HCT116 (cell line): ENCODE measurements at regions not wholly inside any gene's neighbourhood (a gene's known extent, or its start where the extent isn't known, plus 50 kb on each side); places are given as distances from the start of the nearest gene placed in this dataset.

ENCODE experiments used
- ATAC-seq: fragments of 200-7000 bp; cut with Tn5 transposase; 2 replicates; pipeline ENCODE4 v1.9.1; 2020; ENCODE audit warnings: mild to moderate bottlenecking, moderate library complexity
- BruUV-seq: library from RNA; stranded (reverse); fragments of 400-500 nt; replicated peaks from 2 replicates; lab custom pipeline; 2021; lab: Mats Ljungman, UMichigan
- CTCF ChIA-PET: fragments of 300-600 bp; sonication (Branson Sonifier 250); formaldehyde crosslinking; loops from one replicate; lab custom pipeline; 2021; ENCODE audit warnings: antibody characterized with exemption; lab: Charles Lee
- POLR2A ChIA-PET: fragments of 300-600, 350-600 bp; sonication (Branson Sonifier 250); formaldehyde crosslinking; loops from one replicate; lab custom pipeline; 2021; ENCODE audit warnings: antibody characterized with exemption; lab: Charles Lee
- RAD21 ChIA-PET, 2 experiments: fragments of 300-600 bp; sonication (Branson Sonifier 250); formaldehyde crosslinking; loops; one replicate each; lab custom pipeline; 2023; ENCODE audit warnings: low total read pairs in 2 of 2; ENCODE audit not compliant: uncharacterized antibody in 2 of 2, unreplicated experiment in 2 of 2, low non-redundant PET in 1 of 2; lab: Charles Lee
- DNase-seq: peaks from one replicate; pipeline ENCODE4 v3.0.0-alpha.2; 2010; ENCODE audit warnings: low read depth, low spot score
- H2AFZ ChIP-seq: fragments of 200-600 bp; shearing (Covaris generic), sonication (generic); 2 replicates; pipeline ENCODE4 v1.6.1; 2017; ENCODE audit warnings: low read depth, mixed run types, mixed read lengths, antibody characterized with exemption, low read length; ENCODE audit not compliant: poor library complexity, severe bottlenecking
- H3K27ac ChIP-seq: 2 replicates; pipeline ENCODE4 v1.5.1; 2012; ENCODE audit warnings: low read depth, low read length
- H3K27me3 ChIP-seq: fragments of 200-600 bp; sonication (generic); 2 replicates; pipeline ENCODE4 v1.6.1; 2016; ENCODE audit warnings: mixed run types, low read length, mixed read lengths; ENCODE audit not compliant: insufficient read depth
- H3K36me3 ChIP-seq, 2 experiments: fragments of 200-500 bp in 1 of 2; fragments of 200-600 bp in 1 of 2; sonication (Bioruptor generic) in 1 of 2; sonication (generic) in 1 of 2; 2 replicates each; pipeline versions ENCODE4 v1.5.1 to v1.6.1; 2014 to 2016; ENCODE audit warnings: low read length in 2 of 2, inconsistent platforms in 1 of 2, mixed read lengths in 1 of 2, mixed run types in 1 of 2; ENCODE audit not compliant: insufficient read depth in 2 of 2, control insufficient read depth in 1 of 2
- H3K4me1 ChIP-seq, 2 experiments: fragments of 200-600 bp in 1 of 2; sonication (generic) in 1 of 2; 2 replicates each; pipeline versions ENCODE4 v1.5.1 to v1.6.1; 2012 to 2017; ENCODE audit warnings: low read length in 2 of 2, inconsistent platforms in 1 of 2, mild to moderate bottlenecking in 1 of 2, mixed read lengths in 1 of 2, mixed run types in 1 of 2, moderate library complexity in 1 of 2; ENCODE audit not compliant: insufficient read depth in 2 of 2, control insufficient read depth in 1 of 2
- H3K4me2 ChIP-seq: fragments of 200-600 bp; sonication (generic); 2 replicates; pipeline ENCODE4 v1.6.1; 2017; ENCODE audit warnings: mixed run types, low read length, mixed read lengths
- H3K4me3 ChIP-seq, 2 experiments: fragments of 200-600 bp in 1 of 2; sonication (generic) in 1 of 2; replicated peaks in 1 of 2; 2 replicates each; pipeline ENCODE4 v1.5.1; 2011 to 2016; ENCODE audit warnings: low read length in 2 of 2, control low read depth in 1 of 2, low read depth in 1 of 2, mild to moderate bottlenecking in 1 of 2, mixed read lengths in 1 of 2, mixed run types in 1 of 2
- H3K79me2 ChIP-seq: fragments of 200-600 bp; sonication (generic); 2 replicates; pipeline ENCODE4 v1.6.1; 2017; ENCODE audit warnings: mild to moderate bottlenecking, mixed run types, low read length, moderate library complexity, mixed read lengths; ENCODE audit not compliant: insufficient read depth
- H3K9ac ChIP-seq: fragments of 200-600 bp; sonication (generic); 2 replicates; pipeline ENCODE4 v1.6.1; 2016; ENCODE audit warnings: low read length, mixed read lengths
- H3K9me2 ChIP-seq: fragments of 200-600 bp; sonication (generic), shearing (Covaris generic); 2 replicates; pipeline ENCODE4 v1.6.1; 2017; ENCODE audit warnings: mixed run types, mild to moderate bottlenecking, moderate library complexity; ENCODE audit not compliant: insufficient read depth
- H3K9me3 ChIP-seq, 2 experiments: fragments of 200-500 bp in 1 of 2; fragments of 200-600 bp in 1 of 2; sonication (Bioruptor generic) in 1 of 2; sonication (generic) in 1 of 2; 2 replicates each; pipeline ENCODE4 v1.6.1; 2014 to 2017; ENCODE audit warnings: low read length in 2 of 2, mixed read lengths in 2 of 2, inconsistent platforms in 1 of 2, low read depth in 1 of 2, mild to moderate bottlenecking in 1 of 2, mixed run types in 1 of 2, moderate library complexity in 1 of 2; ENCODE audit not compliant: control insufficient read depth in 1 of 2, insufficient read depth in 1 of 2
- H4K20me1 ChIP-seq: fragments of 200-600 bp; sonication (generic), shearing (Covaris generic); 2 replicates; pipeline ENCODE4 v1.6.1; 2017; ENCODE audit warnings: mixed run types, mild to moderate bottlenecking, moderate library complexity; ENCODE audit not compliant: insufficient read depth
- CBX3 ChIP-seq: IDR thresholded peaks from 2 replicates; pipeline ENCODE4 v1.6.1; 2012; ENCODE audit warnings: low read depth
- EGR1 ChIP-seq: IDR thresholded peaks from 2 replicates; pipeline ENCODE4 v1.6.1; 2012; ENCODE audit warnings: low read depth
- ELF1 ChIP-seq: IDR thresholded peaks from 2 replicates; pipeline ENCODE4 v1.6.1; 2012; ENCODE audit warnings: low read depth, borderline replicate concordance
- EZH2 ChIP-seq: fragments of 200-600 bp; sonication (generic); IDR thresholded peaks from 2 replicates; pipeline ENCODE4 v1.6.1; 2017; ENCODE audit warnings: antibody characterized with exemption, mixed run types
- EZH2phosphoT487 ChIP-seq: fragments of 200-600 bp; IDR thresholded peaks from 2 replicates; pipeline ENCODE4 v1.6.1; 2018; ENCODE audit warnings: antibody characterized with exemption, borderline replicate concordance
- FOSL1 ChIP-seq: IDR thresholded peaks from 2 replicates; pipeline ENCODE4 v1.6.1; 2012; ENCODE audit warnings: low read depth
- POLR2A ChIP-seq: IDR thresholded peaks from 2 replicates; pipeline ENCODE4 v1.7.0; 2011; ENCODE audit warnings: borderline replicate concordance; ENCODE audit not compliant: insufficient read depth, insufficient read length; ENCODE audit errors: extremely low read depth
- RAD21 ChIP-seq: IDR thresholded peaks from 2 replicates; pipeline ENCODE4 v1.6.1; 2012; ENCODE audit warnings: low read depth, mild to moderate bottlenecking
- SP1 ChIP-seq: IDR thresholded peaks from 2 replicates; pipeline ENCODE4 v1.6.1; 2012; ENCODE audit warnings: low read depth
- SRF ChIP-seq: IDR thresholded peaks from 2 replicates; pipeline ENCODE4 v1.6.1; 2012; ENCODE audit warnings: low read depth
- TCF7L2 ChIP-seq: IDR thresholded peaks from 2 replicates; pipeline ENCODE4 v1.7.0; 2011; ENCODE audit warnings: borderline replicate concordance, inconsistent platforms; ENCODE audit not compliant: insufficient read depth, insufficient read length; ENCODE audit errors: extremely low read depth
- ZNF274 ChIP-seq: fragments of 200-500 bp; sonication (Bioruptor generic); IDR thresholded peaks from 2 replicates; pipeline ENCODE4 v1.6.1; 2014; ENCODE audit warnings: mild to moderate bottlenecking, low read depth, low read length, inconsistent platforms
- intact Hi-C: fragments of 100-400 bp; cut with micrococcal nuclease; formaldehyde crosslinking; loops from 2 replicates; pipeline ENCODE4 v1.10.0; 2022
- TF ChIP-seq, protein P1 (sequence below), 3 experiments: fragments of 200-600 bp in 1 of 3; sonication (generic) in 1 of 3; IDR thresholded peaks in 2 of 3; conservative IDR thresholded peaks in 1 of 3; 2 replicates each; pipeline ENCODE4 v1.5.1; 2012 to 2017; ENCODE audit warnings: low read depth in 2 of 3, low read length in 2 of 3, antibody characterized with exemption in 1 of 3, borderline replicate concordance in 1 of 3, control low read depth in 1 of 3, mild to moderate bottlenecking in 1 of 3, mixed read lengths in 1 of 3, mixed run types in 1 of 3, moderate library complexity in 1 of 3; ENCODE audit not compliant: insufficient read depth in 1 of 3
- TF ChIP-seq, protein P2 (sequence below): IDR thresholded peaks from 2 replicates; pipeline ENCODE4 v1.6.1; 2012
- TF ChIP-seq, protein P3 (sequence below): IDR thresholded peaks from 2 replicates; pipeline ENCODE4 v1.6.1; 2012
- TF ChIP-seq, protein P4 (sequence below): IDR thresholded peaks from 2 replicates; pipeline ENCODE4 v1.6.1; 2011; ENCODE audit warnings: mild to moderate bottlenecking, low read length, moderate library complexity; ENCODE audit not compliant: insufficient replicate concordance; ENCODE audit errors: extremely low read depth

DNA sequence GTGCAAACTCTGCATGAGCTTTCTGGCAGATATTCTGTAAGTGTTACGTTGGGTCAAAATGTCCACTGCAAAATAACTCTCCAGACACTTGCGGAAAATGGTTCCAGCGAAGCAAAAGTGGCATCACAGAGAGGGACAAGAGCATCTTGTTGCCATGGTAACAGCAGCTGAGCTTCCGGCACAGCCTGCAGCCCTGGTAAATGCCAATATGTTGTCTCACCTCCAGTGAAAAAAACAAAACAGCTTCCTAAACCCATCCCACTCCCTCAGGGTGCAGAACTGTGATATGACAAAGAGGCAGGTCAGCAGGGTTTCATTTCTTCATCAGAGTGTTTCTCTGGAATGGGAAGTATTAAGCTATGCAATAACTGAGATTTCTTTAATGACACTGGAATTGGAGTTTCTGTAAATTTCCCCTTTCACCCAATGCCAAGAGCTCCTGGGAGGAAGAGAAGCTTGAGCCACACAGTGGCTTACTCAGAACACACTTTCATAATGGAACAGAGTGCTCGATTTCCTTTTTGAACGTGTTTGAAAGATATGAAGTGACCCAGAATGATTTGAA lies 65.6 kb downstream of the FOXI2 start:
- no peaks in the 10 kb centered on the region for H3K9me2 ChIP-seq
- H4K20me1 ChIP-seq, result no peaks in the 10 kb centered on the region
- POLR2A ChIA-PET, result no interaction called here
- peaks cover 44% of the 10 kb centered on the region for H3K27me3 ChIP-seq
- TF ChIP-seq, protein P1, sequence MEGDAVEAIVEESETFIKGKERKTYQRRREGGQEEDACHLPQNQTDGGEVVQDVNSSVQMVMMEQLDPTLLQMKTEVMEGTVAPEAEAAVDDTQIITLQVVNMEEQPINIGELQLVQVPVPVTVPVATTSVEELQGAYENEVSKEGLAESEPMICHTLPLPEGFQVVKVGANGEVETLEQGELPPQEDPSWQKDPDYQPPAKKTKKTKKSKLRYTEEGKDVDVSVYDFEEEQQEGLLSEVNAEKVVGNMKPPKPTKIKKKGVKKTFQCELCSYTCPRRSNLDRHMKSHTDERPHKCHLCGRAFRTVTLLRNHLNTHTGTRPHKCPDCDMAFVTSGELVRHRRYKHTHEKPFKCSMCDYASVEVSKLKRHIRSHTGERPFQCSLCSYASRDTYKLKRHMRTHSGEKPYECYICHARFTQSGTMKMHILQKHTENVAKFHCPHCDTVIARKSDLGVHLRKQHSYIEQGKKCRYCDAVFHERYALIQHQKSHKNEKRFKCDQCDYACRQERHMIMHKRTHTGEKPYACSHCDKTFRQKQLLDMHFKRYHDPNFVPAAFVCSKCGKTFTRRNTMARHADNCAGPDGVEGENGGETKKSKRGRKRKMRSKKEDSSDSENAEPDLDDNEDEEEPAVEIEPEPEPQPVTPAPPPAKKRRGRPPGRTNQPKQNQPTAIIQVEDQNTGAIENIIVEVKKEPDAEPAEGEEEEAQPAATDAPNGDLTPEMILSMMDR (IDR thresholded peaks at IDR 0.05 in 2 of 3, conservative IDR thresholded peaks at IDR 0.05 in 1 of 3; ENCODE audit: borderline replicate concordance in 1 of 3, insufficient read depth in 1 of 3, low read depth in 2 of 3, low read length in 2 of 3), result no peak
- no peak for TF ChIP-seq CBX3
- no peak for TF ChIP-seq EZH2
- TF ChIP-seq ELF1, result no peak
- TF ChIP-seq, protein P2, sequence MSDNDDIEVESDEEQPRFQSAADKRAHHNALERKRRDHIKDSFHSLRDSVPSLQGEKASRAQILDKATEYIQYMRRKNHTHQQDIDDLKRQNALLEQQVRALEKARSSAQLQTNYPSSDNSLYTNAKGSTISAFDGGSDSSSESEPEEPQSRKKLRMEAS, result no peak
- TF ChIP-seq, all 23 proteins: peak for 0
- RAD21 ChIA-PET, result no interaction called here
- no peaks in the 10 kb centered on the region for H3K9me3 ChIP-seq
- DNase-seq, result no peak
- no TSS peak for BruUV-seq
- intact Hi-C loops, result no loop called here
- H2AFZ ChIP-seq, result no peak overlapping the region
- H3K4me2 ChIP-seq, result no peak overlapping the region
- no peaks in the 10 kb centered on the region for H3K36me3 ChIP-seq
- H3K9ac ChIP-seq, result no peak overlapping the region
- no peaks in the 10 kb centered on the region for H3K4me1 ChIP-seq
- no peaks in the 10 kb centered on the region for H3K79me2 ChIP-seq
- no peak overlapping the region for H3K4me3 ChIP-seq
- no peak for ATAC-seq
- CTCF ChIA-PET, result no interaction called here
- no peak overlapping the region for H3K27ac ChIP-seq

DNA sequence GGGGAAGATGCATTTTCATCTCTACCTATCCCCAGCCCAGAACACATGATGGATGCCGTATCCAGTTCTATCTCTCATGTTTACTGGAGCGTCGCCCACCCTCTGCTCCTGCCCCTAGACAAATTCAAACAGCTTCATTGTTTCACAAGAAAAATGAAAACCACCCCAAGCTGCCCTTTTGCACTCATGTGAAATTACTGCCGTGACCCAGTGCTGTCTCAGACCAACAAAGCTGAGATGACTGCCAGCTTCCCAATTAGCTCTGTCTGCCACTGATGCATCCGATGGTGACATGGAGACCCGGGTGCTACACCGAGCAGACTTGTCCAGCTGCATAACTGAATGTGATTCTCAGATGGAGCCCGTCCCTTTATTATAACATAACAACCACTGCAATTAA lies 67.7 kb downstream of the FOXI2 start:
- BruUV-seq, result no TSS peak
- H2AFZ ChIP-seq, result no peak overlapping the region
- intact Hi-C loops, result no loop called here
- CTCF ChIA-PET, result no interaction called here
- H3K9ac ChIP-seq, result no peak overlapping the region
- TF ChIP-seq, protein P3, sequence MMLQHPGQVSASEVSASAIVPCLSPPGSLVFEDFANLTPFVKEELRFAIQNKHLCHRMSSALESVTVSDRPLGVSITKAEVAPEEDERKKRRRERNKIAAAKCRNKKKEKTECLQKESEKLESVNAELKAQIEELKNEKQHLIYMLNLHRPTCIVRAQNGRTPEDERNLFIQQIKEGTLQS, result no peak
- TF ChIP-seq, protein P4, sequence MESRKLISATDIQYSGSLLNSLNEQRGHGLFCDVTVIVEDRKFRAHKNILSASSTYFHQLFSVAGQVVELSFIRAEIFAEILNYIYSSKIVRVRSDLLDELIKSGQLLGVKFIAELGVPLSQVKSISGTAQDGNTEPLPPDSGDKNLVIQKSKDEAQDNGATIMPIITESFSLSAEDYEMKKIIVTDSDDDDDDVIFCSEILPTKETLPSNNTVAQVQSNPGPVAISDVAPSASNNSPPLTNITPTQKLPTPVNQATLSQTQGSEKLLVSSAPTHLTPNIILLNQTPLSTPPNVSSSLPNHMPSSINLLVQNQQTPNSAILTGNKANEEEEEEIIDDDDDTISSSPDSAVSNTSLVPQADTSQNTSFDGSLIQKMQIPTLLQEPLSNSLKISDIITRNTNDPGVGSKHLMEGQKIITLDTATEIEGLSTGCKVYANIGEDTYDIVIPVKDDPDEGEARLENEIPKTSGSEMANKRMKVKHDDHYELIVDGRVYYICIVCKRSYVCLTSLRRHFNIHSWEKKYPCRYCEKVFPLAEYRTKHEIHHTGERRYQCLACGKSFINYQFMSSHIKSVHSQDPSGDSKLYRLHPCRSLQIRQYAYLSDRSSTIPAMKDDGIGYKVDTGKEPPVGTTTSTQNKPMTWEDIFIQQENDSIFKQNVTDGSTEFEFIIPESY, result no peak
- TF ChIP-seq SRF, result no peak
- no peak for TF ChIP-seq POLR2A
- no peak for TF ChIP-seq EGR1
- TF ChIP-seq ZNF274, result no peak
- TF ChIP-seq SP1, result no peak
- no peak for TF ChIP-seq CBX3
- no peak for TF ChIP-seq RAD21
- TF ChIP-seq EZH2phosphoT487, result no peak
- no peak for TF ChIP-seq FOSL1
- no peak for TF ChIP-seq TCF7L2
- TF ChIP-seq EZH2, result no peak
- TF ChIP-seq, all 23 proteins: peak for 0
- Histone ChIP-seq H3K79me2 (no peaks in the 10 kb centered on the region), H3K4me3 (no peak overlapping the region), H3K27ac (no peak overlapping the region), H3K4me1 (no peaks in the 10 kb centered on the region), H3K4me2 (no peak overlapping the region), H3K27me3 (peaks cover 50% of the 10 kb centered on the region), H3K36me3 (no peaks in the 10 kb centered on the region), H4K20me1 (no peaks in the 10 kb centered on the region), H3K9me2 (no peaks in the 10 kb centered on the region), H3K9me3 (no peaks in the 10 kb centered on the region)
- DNase-seq (no peak), ATAC-seq (no peak)
- ChIA-PET POLR2A (no interaction called here), RAD21 (no interaction called here)
